ENCODE measurements at regions not wholly inside any gene's neighbourhood (a gene's known extent, or its start where the extent isn't known, plus 50 kb on each side); places are given as distances from the start of the nearest gene placed in this dataset.

- no peaks in the 10 kb centered on the region for H3K27me3 ChIP-seq
- no peaks in the 10 kb centered on the region for H3K9me3 ChIP-seq
- no peak overlapping the region for H3K27ac ChIP-seq
- no peak overlapping the region for H3K4me3 ChIP-seq
- no peak for DNase-seq
- intact Hi-C loops (cut with DNase I) = no loop called here
- no peaks in the 10 kb centered on the region for H3K36me3 ChIP-seq
- TF ChIP-seq, protein P1, sequence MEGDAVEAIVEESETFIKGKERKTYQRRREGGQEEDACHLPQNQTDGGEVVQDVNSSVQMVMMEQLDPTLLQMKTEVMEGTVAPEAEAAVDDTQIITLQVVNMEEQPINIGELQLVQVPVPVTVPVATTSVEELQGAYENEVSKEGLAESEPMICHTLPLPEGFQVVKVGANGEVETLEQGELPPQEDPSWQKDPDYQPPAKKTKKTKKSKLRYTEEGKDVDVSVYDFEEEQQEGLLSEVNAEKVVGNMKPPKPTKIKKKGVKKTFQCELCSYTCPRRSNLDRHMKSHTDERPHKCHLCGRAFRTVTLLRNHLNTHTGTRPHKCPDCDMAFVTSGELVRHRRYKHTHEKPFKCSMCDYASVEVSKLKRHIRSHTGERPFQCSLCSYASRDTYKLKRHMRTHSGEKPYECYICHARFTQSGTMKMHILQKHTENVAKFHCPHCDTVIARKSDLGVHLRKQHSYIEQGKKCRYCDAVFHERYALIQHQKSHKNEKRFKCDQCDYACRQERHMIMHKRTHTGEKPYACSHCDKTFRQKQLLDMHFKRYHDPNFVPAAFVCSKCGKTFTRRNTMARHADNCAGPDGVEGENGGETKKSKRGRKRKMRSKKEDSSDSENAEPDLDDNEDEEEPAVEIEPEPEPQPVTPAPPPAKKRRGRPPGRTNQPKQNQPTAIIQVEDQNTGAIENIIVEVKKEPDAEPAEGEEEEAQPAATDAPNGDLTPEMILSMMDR (IDR thresholded peaks at IDR 0.05) = no peak
- no peak overlapping the region for H3K9ac ChIP-seq (ENCODE audit: low read depth in 2 of 2, low read length in 2 of 2)
- H3K4me1 ChIP-seq = no peaks in the 10 kb centered on the region
Measured at GRCh38 chr4:79266136-79266535, 59.7 kb downstream of the NAA11 start.

GRCh38 chr4:79259242-79259641 is 66.6 kb downstream of the NAA11 start:
- no peaks in the 10 kb centered on the region for H3K4me1 ChIP-seq
- no peak overlapping the region for H3K27ac ChIP-seq
- intact Hi-C loops (cut with DNase I) = loop anchor here (10.0 kb wide), 1 partner anchor 316 kb away; no protein-coding TSS in a partner anchor
- H3K9ac ChIP-seq (ENCODE audit: low read depth in 2 of 2, low read length in 2 of 2) = no peak overlapping the region
- no peaks in the 10 kb centered on the region for H3K36me3 ChIP-seq
- DNase-seq = no peak
- H3K27me3 ChIP-seq = no peaks in the 10 kb centered on the region
- TF ChIP-seq, protein P1 (IDR thresholded peaks at IDR 0.05) = no peak
- no peak overlapping the region for H3K4me3 ChIP-seq
- no peaks in the 10 kb centered on the region for H3K9me3 ChIP-seq

DNA sequence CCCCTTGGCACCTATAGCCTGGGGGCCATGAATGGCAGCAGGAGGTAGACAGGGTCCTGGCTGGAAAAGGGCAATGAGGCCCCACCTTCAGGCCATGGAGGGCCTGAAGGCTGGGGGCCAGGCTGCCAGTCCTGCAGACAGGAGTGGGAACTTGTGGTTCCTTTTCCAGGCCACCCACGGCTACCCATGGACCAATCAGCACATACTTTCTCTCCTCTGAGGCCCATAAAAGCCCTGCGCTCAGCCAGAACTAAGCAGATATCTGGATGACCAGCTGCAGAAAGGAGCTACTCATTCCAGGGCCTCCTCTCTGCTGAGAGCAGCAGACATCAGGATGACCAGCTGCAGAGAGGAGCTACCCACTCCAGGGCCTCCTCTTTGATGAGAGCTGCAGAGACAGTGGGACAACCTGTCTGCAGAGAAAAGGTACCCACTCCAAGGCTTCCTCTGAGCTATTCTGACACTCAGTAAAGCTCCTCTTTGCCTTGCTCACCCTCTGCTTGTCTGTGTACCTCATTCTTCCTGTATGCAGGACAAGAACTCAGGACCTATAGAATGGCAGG is 67.2 kb downstream of the NAA11 start:
- Histone ChIP-seq H3K9ac (ENCODE audit: low read depth in 2 of 2, low read length in 2 of 2) (no peak overlapping the region), H3K4me3 (no peak overlapping the region), H3K36me3 (no peaks in the 10 kb centered on the region), H3K4me1 (no peaks in the 10 kb centered on the region), H3K9me3 (no peaks in the 10 kb centered on the region), H3K27me3 (no peaks in the 10 kb centered on the region), H3K27ac (no peak overlapping the region)
- intact Hi-C loops (cut with DNase I) = loop anchor here (10.0 kb wide), 1 partner anchor 316 kb away; no protein-coding TSS in a partner anchor
- TF ChIP-seq, protein P1 (IDR thresholded peaks at IDR 0.05) = no peak
- DNase-seq = no peak

DNA sequence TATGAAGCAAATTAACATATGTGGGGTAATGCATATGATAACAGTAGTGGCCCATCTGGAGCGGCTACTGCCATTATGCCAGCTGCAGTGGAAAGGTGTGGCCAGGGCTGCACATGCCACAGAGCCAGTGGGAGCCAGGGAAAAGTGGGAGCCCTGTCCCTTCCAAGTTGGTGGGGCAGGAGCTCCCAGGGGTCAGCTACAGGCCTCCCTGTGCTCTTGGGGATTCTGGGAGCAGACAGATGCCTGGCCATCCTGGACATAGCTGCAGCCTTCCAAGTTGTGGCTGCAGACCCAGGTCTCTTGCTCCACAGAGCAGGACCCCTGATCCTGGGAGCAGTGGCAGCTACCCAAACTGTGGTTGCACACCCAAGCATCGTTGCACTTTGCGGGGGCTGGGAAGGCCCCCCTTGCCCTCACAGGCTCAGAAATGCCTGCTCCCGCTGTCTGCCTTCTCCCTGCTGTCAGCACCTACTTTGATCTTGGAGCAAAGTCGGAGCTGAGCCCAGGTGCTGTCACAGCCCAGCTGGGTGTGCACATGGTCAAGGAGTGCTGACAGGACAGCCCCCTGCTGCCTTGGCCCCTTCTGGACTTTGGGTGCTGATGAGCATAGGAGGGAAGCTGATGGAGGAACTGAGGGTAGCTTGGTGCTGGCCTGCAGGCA is 67.8 kb downstream of the NAA11 start:
- H3K4me1 ChIP-seq = no peaks in the 10 kb centered on the region
- H3K9me3 ChIP-seq = no peaks in the 10 kb centered on the region
- no peaks in the 10 kb centered on the region for H3K27me3 ChIP-seq
- TF ChIP-seq, protein P1 (IDR thresholded peaks at IDR 0.05) = no peak
- no peaks in the 10 kb centered on the region for H3K36me3 ChIP-seq
- H3K27ac ChIP-seq = no peak overlapping the region
- no peak overlapping the region for H3K9ac ChIP-seq (ENCODE audit: low read depth in 2 of 2, low read length in 2 of 2)
- H3K4me3 ChIP-seq = no peak overlapping the region
- intact Hi-C loops (cut with DNase I) = loop anchor here (10.0 kb wide), 1 partner anchor 317 kb away; no protein-coding TSS in a partner anchor
- no peak for DNase-seq

DNA sequence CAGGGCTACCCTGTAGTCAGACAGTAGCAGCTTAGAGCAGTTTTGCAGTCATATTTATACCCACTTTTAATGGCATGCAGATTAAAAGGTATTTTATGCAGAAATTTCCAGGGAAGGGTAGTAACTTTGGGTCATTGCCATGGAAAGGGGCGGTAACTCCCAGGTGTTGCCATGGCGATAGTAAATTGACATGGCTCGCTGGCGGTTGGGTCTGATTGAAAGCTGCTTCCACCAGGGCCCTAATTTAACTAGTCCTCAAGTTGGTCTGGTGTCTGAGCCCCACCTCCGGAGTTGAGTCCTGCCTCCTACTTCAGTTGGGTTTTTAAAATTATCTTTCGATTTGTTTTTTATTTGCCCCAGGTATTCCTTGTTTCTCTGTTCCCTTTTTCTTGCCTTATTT is 70.1 kb downstream of the NAA11 start:
- Histone ChIP-seq H3K4me1 (no peaks in the 10 kb centered on the region), H3K9ac (ENCODE audit: low read depth in 2 of 2, low read length in 2 of 2) (no peak overlapping the region), H3K4me3 (no peak overlapping the region), H3K9me3 (no peaks in the 10 kb centered on the region), H3K27ac (no peak overlapping the region), H3K36me3 (no peaks in the 10 kb centered on the region), H3K27me3 (no peaks in the 10 kb centered on the region)
- intact Hi-C loops (cut with DNase I) = loop anchor here (10.0 kb wide), 1 partner anchor 319 kb away; no protein-coding TSS in a partner anchor
- DNase-seq = no peak
- TF ChIP-seq, protein P1 (IDR thresholded peaks at IDR 0.05) = no peak

All from colonic mucosa (tissue), 4 donors.